Breast epithelium (tissue), 4 donors: ENCODE measurements at regions not wholly inside any gene's neighbourhood (a gene's known extent, or its start where the extent isn't known, plus 50 kb on each side); places are given as distances from the start of the nearest gene placed in this dataset.

Source experiments
- DNase-seq, 2 donors: peaks; one replicate each; pipeline ENCODE4 v3.0.0-alpha.2; 2019; ENCODE audit warnings: low spot score in 2 of 2
- H3K27ac ChIP-seq, 2 donors: fragments of 200-600 bp; sonication (generic) in 1 of 2; one replicate each; pipeline ENCODE4 v1.5.1; 2016 to 2019; ENCODE audit warnings: mild to moderate bottlenecking in 1 of 2
- H3K27me3 ChIP-seq, 2 donors: fragments of 200-600 bp; sonication (generic) in 1 of 2; one replicate each; pipeline versions ENCODE4 v1.5.1 to v1.6.0; 2017 to 2019; ENCODE audit warnings: control low read depth in 1 of 2, mild to moderate bottlenecking in 1 of 2
- H3K36me3 ChIP-seq: fragments of 200-600 bp; one replicate; pipeline ENCODE4 v1.5.1; 2019
- H3K4me1 ChIP-seq, 2 donors: fragments of 200-600 bp; sonication (generic); one replicate each; pipeline ENCODE4 v1.5.1; 2016 to 2019; ENCODE audit warnings: control low read depth in 1 of 2
- H3K4me3 ChIP-seq, 3 donors: fragments of 200-600 bp; sonication (generic); 1 replicate in 2 of 3; 2 replicates in 1 of 3; pipeline ENCODE4 v1.5.1; 2016 to 2019; ENCODE audit warnings: mild to moderate bottlenecking in 3 of 3, moderate library complexity in 2 of 3
- H3K9me3 ChIP-seq, 2 donors: fragments of 200-600 bp; sonication (generic) in 1 of 2; one replicate each; pipeline ENCODE4 v1.5.1; 2016 to 2019; ENCODE audit warnings: control low read depth in 1 of 2
- CTCF ChIP-seq, 3 donors: fragments of 450-650 bp; IDR thresholded peaks; one replicate each; pipeline ENCODE4 v1.5.1; 2016 to 2017; ENCODE audit warnings: antibody characterized with exemption in 3 of 3, mild to moderate bottlenecking in 3 of 3, moderate library complexity in 3 of 3
- POLR2A ChIP-seq: fragments of 450-650 bp; IDR thresholded peaks from one replicate; pipeline ENCODE4 v1.6.1; 2016; ENCODE audit warnings: antibody characterized with exemption, mild to moderate bottlenecking, moderate library complexity
- POLR2AphosphoS5 ChIP-seq, 3 donors: sonication (generic); formaldehyde crosslinking; IDR thresholded peaks; one replicate each; pipeline ENCODE4 v1.6.1; 2017; ENCODE audit warnings: antibody characterized with exemption in 3 of 3
- intact Hi-C: fragments of 100-400 bp; cut with DNase I; formaldehyde crosslinking; loops from one replicate; pipeline ENCODE4 v1.15.1; 2023; ENCODE audit warnings: low total_unique reads

- TF ChIP-seq POLR2AphosphoS5 (IDR thresholded peaks at IDR 0.05) (no peak), POLR2A (no peak), CTCF (IDR thresholded peaks at IDR 0.05) (no peak)
- Histone ChIP-seq H3K4me3 (no peak overlapping the region), H3K36me3 (no peaks in the 10 kb centered on the region), H3K27ac (no peak overlapping the region), H3K4me1 (no peaks in the 10 kb centered on the region), H3K9me3 (no peaks in the 10 kb centered on the region), H3K27me3 (no peaks in the 10 kb centered on the region)
- intact Hi-C loops, result no loop called here
- DNase-seq, result no peak
Observed at GRCh38 chr6:6801635-6802218, 213.2 kb downstream of the LY86 start.

- Histone ChIP-seq H3K4me1 (no peaks in the 10 kb centered on the region), H3K4me3 (no peak overlapping the region), H3K27me3 (no peaks in the 10 kb centered on the region), H3K36me3 (no peaks in the 10 kb centered on the region), H3K9me3 (no peaks in the 10 kb centered on the region), H3K27ac (peak overlapping the region in 1 of 2 donors; percentile 73)
- TF ChIP-seq POLR2AphosphoS5 (IDR thresholded peaks at IDR 0.05) (peak in 1 of 3 donors; percentile 54), POLR2A (no peak)
- peak; percentile 69 to 87 for DNase-seq
- intact Hi-C loops, result no loop called here
Observed at GRCh38 chr6:6803180-6803977, 214.9 kb downstream of the LY86 start.

DNA sequence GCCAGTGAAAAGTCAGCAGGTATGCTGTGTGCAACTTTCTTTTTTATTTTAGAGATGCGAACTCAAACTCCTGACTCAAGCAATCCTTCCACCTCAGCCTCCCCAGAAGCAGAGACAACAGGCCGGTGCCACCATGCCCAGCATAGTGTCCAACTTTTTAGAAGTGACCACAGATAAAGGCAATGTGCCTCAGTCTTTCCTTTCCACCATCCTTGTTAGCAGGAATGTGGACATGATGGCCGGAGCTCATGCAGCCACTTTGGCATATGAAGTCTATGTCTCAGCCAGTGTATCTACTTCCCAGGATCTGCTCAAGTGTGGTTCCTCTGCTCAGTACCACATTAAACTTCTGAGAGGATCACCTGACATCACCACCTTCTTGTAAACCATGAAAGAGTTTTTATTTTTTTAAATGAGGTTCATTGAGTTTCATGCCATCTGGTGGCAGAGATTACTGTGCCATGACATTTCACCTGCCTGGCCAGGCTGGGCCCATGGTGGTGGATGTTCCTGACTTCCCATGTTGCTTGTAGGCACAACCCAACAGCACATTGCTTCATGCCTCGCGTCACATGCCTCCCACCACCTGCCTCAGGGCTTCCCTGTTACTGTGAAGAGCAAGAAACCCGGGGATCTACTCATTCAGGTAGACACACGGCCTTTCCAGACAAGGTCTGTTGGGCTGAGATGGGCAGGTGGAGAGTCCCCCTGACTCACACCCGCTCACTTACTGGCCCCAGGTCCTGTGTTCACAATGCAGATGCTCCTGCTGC is 216.5 kb downstream of the LY86 start:
- Histone ChIP-seq H3K27me3 (no peaks in the 10 kb centered on the region), H3K9me3 (no peaks in the 10 kb centered on the region), H3K27ac (peak overlapping the region in 1 of 2 donors; percentile 25), H3K4me3 (no peak overlapping the region), H3K36me3 (no peaks in the 10 kb centered on the region), H3K4me1 (no peaks in the 10 kb centered on the region)
- no peak for TF ChIP-seq POLR2A
- TF ChIP-seq POLR2AphosphoS5 (IDR thresholded peaks at IDR 0.05), result no peak
- no peak for TF ChIP-seq CTCF (IDR thresholded peaks at IDR 0.05)
- no peak for DNase-seq
- intact Hi-C loops, result no loop called here

- H3K27me3 ChIP-seq, result no peaks in the 10 kb centered on the region
- DNase-seq, result no peak
- no peaks in the 10 kb centered on the region for H3K9me3 ChIP-seq
- peaks cover 0 to 5% of the 10 kb centered on the region in 2 donors for H3K4me1 ChIP-seq
- intact Hi-C loops, result no loop called here
- no peaks in the 10 kb centered on the region for H3K36me3 ChIP-seq
- H3K4me3 ChIP-seq, result no peak overlapping the region
- peak overlapping the region in 1 of 2 donors; percentile 40 for H3K27ac ChIP-seq
- TF ChIP-seq POLR2A (no peak), POLR2AphosphoS5 (IDR thresholded peaks at IDR 0.05) (no peak), CTCF (IDR thresholded peaks at IDR 0.05) (no peak)
Observed at GRCh38 chr6:6806844-6807518, 218.5 kb downstream of the LY86 start.

GRCh38 chr6:6808343-6808742 is 219.8 kb downstream of the LY86 start:
- intact Hi-C loops, result no loop called here
- Histone ChIP-seq H3K4me1 (peaks cover 0 to 5% of the 10 kb centered on the region in 2 donors), H3K36me3 (no peaks in the 10 kb centered on the region), H3K27me3 (no peaks in the 10 kb centered on the region), H3K9me3 (no peaks in the 10 kb centered on the region), H3K27ac (no peak overlapping the region), H3K4me3 (no peak overlapping the region)
- no peak for DNase-seq
- TF ChIP-seq POLR2AphosphoS5 (IDR thresholded peaks at IDR 0.05) (no peak), POLR2A (no peak), CTCF (IDR thresholded peaks at IDR 0.05) (no peak)
